H1 (cell line): ENCODE measurements at regions not wholly inside any gene's neighbourhood (a gene's known extent, or its start where the extent isn't known, plus 50 kb on each side); places are given as distances from the start of the nearest gene placed in this dataset.

Source experiments
- CTCF ChIA-PET: fragments of 300-600 bp; sonication (Branson Sonifier 250); formaldehyde crosslinking; loops from one replicate; lab custom pipeline; 2021; ENCODE audit not compliant: partially characterized antibody; lab: Charles Lee
- POLR2A ChIA-PET: fragments of 300-600 bp; sonication (Branson Sonifier 250); formaldehyde crosslinking; loops from one replicate; lab custom pipeline; 2021; ENCODE audit warnings: inconsistent platforms; ENCODE audit not compliant: partially characterized antibody; lab: Charles Lee
- DNase-seq, 2 experiments: peaks; one replicate each; pipeline versions ENCODE4 v3.0.0 to v3.0.0-alpha.2; 2010 to 2022; ENCODE audit warnings: low spot score in 2 of 2, low read depth in 1 of 2, mixed read lengths in 1 of 2
- FAIRE-seq: peaks from 2 replicates; lab custom pipeline; 2011; peaks lifted over from hg19 to GRCh38; lab: Jason Lieb, UNC
- H2AFZ ChIP-seq: 2 replicates; pipeline ENCODE4 v1.8.1; 2012; ENCODE audit warnings: low read length, inconsistent platforms
- H2AK5ac ChIP-seq: 2 replicates; pipeline ENCODE4 v1.6.1; 2013; ENCODE audit warnings: low read depth, low read length
- H2BK120ac ChIP-seq: replicated peaks from 2 replicates; pipeline ENCODE3; 2013; ENCODE audit warnings: low read depth, low read length, inconsistent platforms
- H2BK12ac ChIP-seq: 2 replicates; pipeline ENCODE4 v1.6.1; 2013; ENCODE audit warnings: low read depth, low read length
- H2BK15ac ChIP-seq: 2 replicates; pipeline ENCODE4 v1.6.1; 2013; ENCODE audit warnings: low read length
- H2BK20ac ChIP-seq: 2 replicates; pipeline ENCODE4 v1.6.1; 2013; ENCODE audit warnings: low read length
- H2BK5ac ChIP-seq: 2 replicates; pipeline ENCODE4 v1.6.1; 2013; ENCODE audit warnings: low read depth, low read length
- H3K14ac ChIP-seq: 2 replicates; pipeline ENCODE4 v1.6.1; 2013; ENCODE audit warnings: inconsistent platforms; ENCODE audit not compliant: insufficient read length
- H3K18ac ChIP-seq: 2 replicates; pipeline ENCODE4 v1.6.1; 2013; ENCODE audit warnings: low read length; ENCODE audit errors: extremely low read depth
- H3K23ac ChIP-seq: 2 replicates; pipeline ENCODE4 v1.6.1; 2013; ENCODE audit warnings: inconsistent platforms; ENCODE audit not compliant: insufficient read length
- H3K23me2 ChIP-seq: 2 replicates; pipeline ENCODE4 v1.6.1; 2013; ENCODE audit warnings: low read depth, low read length
- H3K27ac ChIP-seq: 2 replicates; pipeline ENCODE4 v1.6.1; 2011; ENCODE audit warnings: low read depth, low read length, inconsistent platforms
- H3K27me3 ChIP-seq, 4 experiments: replicated peaks in 1 of 4; 1 replicate in 1 of 4; 2 replicates in 3 of 4; pipeline versions ENCODE4 v1.6.1 to v1.8.1; 2011 to 2013; ENCODE audit warnings: low read length in 3 of 4, mild to moderate bottlenecking in 3 of 4, inconsistent platforms in 2 of 4, mixed read lengths in 2 of 4, moderate library complexity in 1 of 4; ENCODE audit not compliant: control insufficient read depth in 3 of 4, insufficient read depth in 3 of 4; ENCODE audit errors: extremely low read depth in 1 of 4
- H3K36me3 ChIP-seq, 4 experiments: 2 replicates each; pipeline versions ENCODE4 v1.6.1 to v1.8.1; 2011 to 2013; ENCODE audit warnings: mild to moderate bottlenecking in 4 of 4, low read length in 3 of 4, moderate library complexity in 2 of 4, control low read depth in 1 of 4, inconsistent platforms in 1 of 4; ENCODE audit not compliant: insufficient read depth in 4 of 4, control insufficient read depth in 2 of 4
- H3K4ac ChIP-seq: replicated peaks from 2 replicates; pipeline ENCODE3; 2013; ENCODE audit warnings: low read length, low read depth, mixed read lengths, inconsistent platforms; ENCODE audit not compliant: insufficient read length
- H3K4me1 ChIP-seq, 4 experiments: replicated peaks in 1 of 4; 1 replicate in 1 of 4; 2 replicates in 3 of 4; pipeline versions ENCODE4 v1.6.1 to v1.8.1; 2011 to 2013; ENCODE audit warnings: low read length in 3 of 4, inconsistent platforms in 2 of 4, mixed read lengths in 1 of 4; ENCODE audit not compliant: insufficient read depth in 4 of 4, control insufficient read depth in 3 of 4
- H3K4me2 ChIP-seq, 2 experiments: 2 replicates each; pipeline versions ENCODE4 v1.6.1 to v1.8.1; 2011 to 2013; ENCODE audit warnings: low read depth in 2 of 2, low read length in 2 of 2, control low read depth in 1 of 2, inconsistent platforms in 1 of 2, mild to moderate bottlenecking in 1 of 2; ENCODE audit not compliant: insufficient read depth in 1 of 2
- H3K4me3 ChIP-seq, 4 experiments: fragments of 200-600, 300-600 bp in 1 of 4; sonication (generic), shearing (Covaris generic), sonication (Bioruptor Twin) in 1 of 4; 2 replicates each; pipeline versions ENCODE4 v1.5.1 to v1.8.1; 2011 to 2016; ENCODE audit warnings: low read length in 4 of 4, low read depth in 3 of 4, control low read depth in 2 of 4, inconsistent platforms in 2 of 4, mild to moderate bottlenecking in 2 of 4, mixed read lengths in 1 of 4, moderate library complexity in 1 of 4; ENCODE audit not compliant: insufficient read depth in 2 of 4; ENCODE audit errors: extremely low read depth in 1 of 4
- H3K56ac ChIP-seq: replicated peaks from 2 replicates; pipeline ENCODE3; 2013; ENCODE audit warnings: low read depth, mild to moderate bottlenecking, mixed read lengths, low read length, inconsistent platforms; ENCODE audit not compliant: insufficient read length
- H3K79me1 ChIP-seq: 2 replicates; pipeline ENCODE4 v1.6.1; 2013; ENCODE audit warnings: low read depth, low read length, control low read depth
- H3K79me2 ChIP-seq, 2 experiments: 2 replicates each; pipeline versions ENCODE4 v1.6.1 to v1.8.1; 2012 to 2013; ENCODE audit warnings: low read length in 2 of 2, mild to moderate bottlenecking in 2 of 2, inconsistent platforms in 1 of 2; ENCODE audit not compliant: insufficient read depth in 2 of 2, control insufficient read depth in 1 of 2
- H3K9ac ChIP-seq, 4 experiments: replicated peaks in 1 of 4; 1 replicate in 1 of 4; 2 replicates in 3 of 4; pipeline versions ENCODE4 v1.6.1 to v1.8.1; 2011 to 2013; ENCODE audit warnings: low read depth in 3 of 4, low read length in 3 of 4, control low read depth in 2 of 4, mild to moderate bottlenecking in 2 of 4, moderate library complexity in 2 of 4, inconsistent platforms in 1 of 4; ENCODE audit errors: extremely low read depth in 1 of 4
- H3K9me3 ChIP-seq, 2 experiments: 2 replicates each; pipeline versions ENCODE4 v1.6.1 to v1.8.1; 2012 to 2013; ENCODE audit warnings: mild to moderate bottlenecking in 2 of 2, moderate library complexity in 2 of 2, control low read depth in 1 of 2, inconsistent platforms in 1 of 2, low read depth in 1 of 2, low read length in 1 of 2, mixed read lengths in 1 of 2; ENCODE audit not compliant: insufficient read depth in 2 of 2
- H4K20me1 ChIP-seq, 2 experiments: replicated peaks in 1 of 2; 2 replicates each; pipeline versions ENCODE3 to v1.8.1; 2011 to 2013; ENCODE audit warnings: inconsistent platforms in 2 of 2, low read length in 2 of 2, mild to moderate bottlenecking in 1 of 2; ENCODE audit not compliant: insufficient read depth in 2 of 2, control insufficient read depth in 1 of 2
- H4K5ac ChIP-seq: 2 replicates; pipeline ENCODE4 v1.6.1; 2013; ENCODE audit warnings: low read length, low read depth, mixed read lengths, inconsistent platforms; ENCODE audit not compliant: insufficient read length
- H4K8ac ChIP-seq: 2 replicates; pipeline ENCODE4 v1.8.0; 2013; ENCODE audit warnings: mild to moderate bottlenecking, moderate library complexity, low read length, inconsistent platforms; ENCODE audit not compliant: insufficient read depth; ENCODE audit errors: extremely low read depth
- H4K91ac ChIP-seq: replicated peaks from 2 replicates; pipeline ENCODE3; 2013; ENCODE audit warnings: low read length, mixed read lengths, inconsistent platforms; ENCODE audit not compliant: insufficient read length
- BACH1 ChIP-seq: IDR thresholded peaks from 2 replicates; pipeline ENCODE4 v1.6.1; 2012; ENCODE audit warnings: low read length, improper control_type of control experiment
- EZH2 ChIP-seq: fragments of 200-600 bp; sonication (generic); IDR thresholded peaks from 2 replicates; pipeline ENCODE4 v1.7.1; 2012; ENCODE audit warnings: low read depth, mild to moderate bottlenecking, moderate library complexity, low read length, inconsistent platforms; ENCODE audit not compliant: severe bottlenecking
- KDM1A ChIP-seq: fragments of 200-600, 300-600 bp; sonication (generic); IDR thresholded peaks from 2 replicates; pipeline ENCODE4 v1.7.1; 2016; ENCODE audit warnings: mild to moderate bottlenecking, low read length, borderline replicate concordance
- POLR2A ChIP-seq, 2 experiments: IDR thresholded peaks; 1 replicate in 1 of 2; 2 replicates in 1 of 2; pipeline ENCODE4 v1.6.1; 2011; ENCODE audit warnings: low read depth in 2 of 2, low read length in 2 of 2, mild to moderate bottlenecking in 2 of 2; ENCODE audit errors: control extremely low read depth in 1 of 2
- SAP30 ChIP-seq: fragments of 300-600 bp; sonication (generic); IDR thresholded peaks from 2 replicates; pipeline ENCODE4 v1.7.1; 2012; ENCODE audit warnings: low read length, moderate library complexity, mild to moderate bottlenecking, inconsistent platforms; ENCODE audit not compliant: insufficient read depth, insufficient replicate concordance
- WGBS, 2 experiments: shearing (Covaris generic) in 1 of 2; methylation state at CpG; one replicate each; pipeline versions ENCODE4 v1.1.6 to v1.1.7; 2013 to 2015; ENCODE audit warnings: low lambda C conversion rate in 2 of 2, mixed read lengths in 2 of 2, inconsistent platforms in 1 of 2, low coverage in 1 of 2, missing lambda C conversion rate in 1 of 2; ENCODE audit not compliant: insufficient replicate concordance in 2 of 2, insufficient coverage in 1 of 2, insufficient read length in 1 of 2; ENCODE audit errors: extremely low coverage in 1 of 2, missing lambda C conversion rate in 1 of 2; 5-methylcytosine and 5-hydroxymethylcytosine counted together
- TF ChIP-seq, protein P1 (sequence below): IDR thresholded peaks from 2 replicates; pipeline ENCODE4 v1.6.1; 2012; ENCODE audit warnings: low read length, inconsistent platforms

DNA sequence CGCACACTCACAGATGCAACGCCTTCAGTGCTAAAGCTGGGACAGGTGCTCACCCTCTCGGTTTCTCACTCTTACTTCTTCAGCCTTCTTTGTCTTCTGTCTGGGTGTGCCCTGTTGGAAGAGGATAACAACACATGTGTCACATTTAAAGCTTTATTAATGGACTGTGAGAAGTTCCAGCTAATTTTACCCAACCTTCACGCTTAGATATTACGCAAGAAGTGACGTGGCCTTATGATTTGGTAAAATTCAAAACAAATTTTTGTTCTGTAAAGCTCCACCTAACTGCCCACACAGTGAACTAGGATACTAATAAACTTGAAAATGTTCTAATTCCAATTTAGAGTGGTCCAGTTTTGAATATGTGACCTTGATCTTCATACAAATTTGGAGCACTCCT lies 66.7 kb upstream of the LRCH1 start:
- Histone ChIP-seq H3K23me2 (no peaks in the 10 kb centered on the region), H3K14ac (no peak overlapping the region), H4K20me1 (no peaks in the 10 kb centered on the region), H3K4me2 (no peak overlapping the region), H4K91ac (no peak overlapping the region), H2AFZ (no peak overlapping the region), H2BK120ac (no peak overlapping the region), H2BK5ac (no peak overlapping the region), H3K4ac (no peak overlapping the region), H4K5ac (no peak overlapping the region), H3K79me2 (no peaks in the 10 kb centered on the region), H3K79me1 (no peaks in the 10 kb centered on the region), H3K56ac (no peak overlapping the region), H3K23ac (no peak overlapping the region), H3K27me3 (no peaks in the 10 kb centered on the region), H3K4me3 (no peak overlapping the region), H2BK20ac (no peak overlapping the region), H2AK5ac (no peak overlapping the region), H3K9ac (no peak overlapping the region), H3K4me1 (no peaks in the 10 kb centered on the region), H2BK12ac (no peak overlapping the region), H3K36me3 (no peaks in the 10 kb centered on the region), H3K9me3 (no peaks in the 10 kb centered on the region)
- no peak for FAIRE-seq
- ChIA-PET CTCF (interaction anchor here (0.7 to 1.4 kb wide), 2 partner anchors 65 to 256 kb away, joined by 3 to 4 read pairs; no protein-coding TSS in a partner anchor), POLR2A (no interaction called here)
- 74% methylated on average over 6 of the region's 6 CpGs; no CpG with 5 or more reads in 1 of the 2 experiments for WGBS, 2 experiments
- DNase-seq: no peak
- TF ChIP-seq, protein P1, sequence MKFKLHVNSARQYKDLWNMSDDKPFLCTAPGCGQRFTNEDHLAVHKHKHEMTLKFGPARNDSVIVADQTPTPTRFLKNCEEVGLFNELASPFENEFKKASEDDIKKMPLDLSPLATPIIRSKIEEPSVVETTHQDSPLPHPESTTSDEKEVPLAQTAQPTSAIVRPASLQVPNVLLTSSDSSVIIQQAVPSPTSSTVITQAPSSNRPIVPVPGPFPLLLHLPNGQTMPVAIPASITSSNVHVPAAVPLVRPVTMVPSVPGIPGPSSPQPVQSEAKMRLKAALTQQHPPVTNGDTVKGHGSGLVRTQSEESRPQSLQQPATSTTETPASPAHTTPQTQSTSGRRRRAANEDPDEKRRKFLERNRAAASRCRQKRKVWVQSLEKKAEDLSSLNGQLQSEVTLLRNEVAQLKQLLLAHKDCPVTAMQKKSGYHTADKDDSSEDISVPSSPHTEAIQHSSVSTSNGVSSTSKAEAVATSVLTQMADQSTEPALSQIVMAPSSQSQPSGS: no peak
- no peak for TF ChIP-seq SAP30
- no peak for TF ChIP-seq EZH2
- TF ChIP-seq POLR2A (IDR thresholded peaks at IDR 0.05; ENCODE audit: control extremely low read depth in 1 of 2, low read depth in 2 of 2, low read length in 2 of 2): no peak
- no peak for TF ChIP-seq BACH1
- no peak for TF ChIP-seq KDM1A
- TF ChIP-seq, all 59 proteins: peak for 0
- no peak overlapping the region for H4K8ac ChIP-seq
- no peak overlapping the region for H3K18ac ChIP-seq
- H3K27ac ChIP-seq: no peak overlapping the region
- H2BK15ac ChIP-seq: no peak overlapping the region
